ENCODE measurements at regions not wholly inside any gene's neighbourhood (a gene's known extent, or its start where the extent isn't known, plus 50 kb on each side); places are given as distances from the start of the nearest gene placed in this dataset.
"Not testable (repeated sequence)": the region's sequence is repeated elsewhere in the genome, so short reads cannot be mapped to it uniquely, and the experiment has no call there.

DNA sequence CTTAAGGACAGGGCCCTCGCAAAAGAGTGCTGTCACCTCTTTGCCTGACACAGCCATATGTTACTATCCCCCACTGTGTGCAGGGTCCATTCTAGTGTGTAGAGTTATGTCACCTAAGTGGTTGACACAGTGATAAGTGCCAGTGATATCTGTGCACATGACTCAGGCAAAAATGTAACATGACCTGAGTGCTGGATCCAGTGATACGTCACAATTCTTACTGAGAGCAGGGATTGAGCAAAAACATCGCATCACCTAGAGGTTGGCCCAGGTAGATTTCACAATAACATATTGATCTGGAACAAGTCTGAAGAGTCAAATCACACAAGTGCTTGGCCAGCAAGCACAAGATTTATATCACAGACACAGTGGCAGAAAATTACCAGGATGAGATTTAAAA lies 100.5 kb upstream of the BPY2B start:
- DNase-seq (ENCODE audit: low spot score), result not testable (repeated sequence)
- ATAC-seq, result peak; percentile 59

DNA sequence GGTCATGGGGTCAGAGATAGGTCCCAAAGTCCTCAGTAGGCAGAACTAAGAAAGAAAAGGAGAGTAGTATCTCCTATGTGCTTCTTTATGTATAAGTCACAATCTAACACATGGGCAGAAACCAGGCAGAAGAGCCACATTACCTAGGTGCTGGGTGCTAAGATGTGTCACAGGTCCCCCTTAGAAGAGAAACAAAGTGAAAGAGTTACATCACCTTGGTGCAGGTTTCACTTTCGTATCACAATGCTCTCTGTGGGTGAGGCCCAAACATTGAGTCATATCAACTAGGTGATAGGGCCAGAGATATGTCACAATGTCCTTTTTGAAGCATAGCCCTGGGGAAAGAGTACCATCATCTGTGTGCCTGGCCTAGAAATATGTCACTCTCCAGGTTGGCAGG lies 96.1 kb upstream of the BPY2B start:
- not testable (repeated sequence) for DNase-seq (ENCODE audit: low spot score)
- ATAC-seq, result peak; percentile 67

DNA sequence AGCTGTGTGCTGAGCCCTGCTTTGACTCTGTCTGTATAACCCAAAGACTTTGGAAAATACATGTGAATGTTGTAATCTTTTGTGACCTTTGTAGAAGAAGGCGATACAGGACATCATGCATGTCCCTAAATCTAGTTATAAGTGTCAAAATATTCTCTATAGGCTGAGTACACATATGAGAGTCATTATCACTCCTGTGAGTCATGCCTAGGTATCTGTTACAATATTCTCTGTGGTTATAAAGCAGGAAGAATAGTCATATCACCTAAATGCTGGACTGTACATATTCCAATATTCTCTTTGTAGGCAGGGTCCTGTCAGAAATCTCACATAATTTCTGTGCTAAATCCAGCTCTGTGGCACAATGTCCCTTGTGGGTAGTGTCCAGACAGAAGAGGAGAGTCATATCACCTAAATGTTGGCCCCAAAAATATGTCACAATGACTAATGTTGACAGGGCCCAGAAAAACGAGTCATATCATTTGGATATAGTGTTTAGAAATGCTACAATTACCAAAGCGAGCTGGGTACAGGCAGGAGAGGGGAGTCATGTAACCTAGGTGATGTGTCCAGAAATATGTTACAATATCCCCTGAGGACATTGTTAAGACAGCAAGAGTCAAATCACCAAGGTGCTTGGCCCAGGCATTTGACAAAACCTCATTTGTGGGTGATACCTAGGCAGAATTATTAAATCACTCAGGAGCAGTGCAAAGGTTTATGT lies 80.4 kb upstream of the BPY2B start:
- not testable (repeated sequence) for DNase-seq (ENCODE audit: low spot score); ATAC-seq

DNA sequence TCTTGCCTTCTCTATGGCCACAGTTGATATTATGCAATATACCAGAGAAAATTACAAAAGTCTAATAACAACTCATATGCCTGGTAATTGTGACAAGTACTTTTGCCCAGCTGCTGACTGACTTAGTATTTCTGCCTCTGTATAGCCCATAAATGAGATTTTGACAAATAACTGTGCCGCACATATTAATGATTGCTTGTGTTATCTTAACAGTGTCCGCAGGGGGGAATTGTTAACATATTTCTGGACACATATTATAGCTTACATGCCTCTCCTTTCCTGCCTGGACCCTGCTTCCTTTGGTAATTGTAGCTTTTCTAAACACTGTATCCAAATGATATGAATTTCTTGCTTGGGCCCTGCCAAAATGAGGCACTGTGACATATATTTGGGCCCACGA lies 69.0 kb upstream of the BPY2B start:
- not testable (repeated sequence) for DNase-seq (ENCODE audit: low spot score); ATAC-seq

DNA sequence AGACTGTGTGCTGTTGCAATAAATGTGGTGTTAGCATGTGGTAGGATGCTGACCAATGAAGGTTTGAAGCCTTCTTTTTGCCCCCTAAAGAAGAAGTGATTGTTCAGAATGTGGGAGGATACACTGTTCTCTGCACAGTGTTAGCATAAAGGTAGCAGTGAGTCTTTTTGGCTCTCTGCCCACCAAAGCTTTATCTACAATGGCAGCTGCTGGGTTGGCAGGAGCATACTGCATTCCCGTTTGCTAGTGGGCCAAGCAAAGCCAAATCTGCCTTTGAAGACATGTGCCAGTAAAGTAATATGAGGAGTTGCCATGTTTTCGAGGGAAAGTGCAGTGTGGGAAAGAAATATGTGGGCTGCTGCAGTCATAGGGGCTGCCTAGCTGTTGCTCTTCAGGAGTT lies 56.4 kb upstream of the BPY2B start:
- DNase-seq (ENCODE audit: low spot score); ATAC-seq: not testable (repeated sequence)

All from left lobe of liver (tissue), 2 donors.